K562 (cell line): ENCODE measurements at regions not wholly inside any gene's neighbourhood (a gene's known extent, or its start where the extent isn't known, plus 50 kb on each side); places are given as distances from the start of the nearest gene placed in this dataset.

Experiments used
- ADNP ChIP-seq: fragments of 200-800 bp; sonication (Bioruptor generic); IDR thresholded peaks from 2 replicates; pipeline ENCODE4 v1.6.1; 2016; ENCODE audit warnings: missing genetic modification characterization, missing compliant biosample characterization
- DNMT1 ChIP-seq: fragments of 450-650 bp; IDR thresholded peaks from 2 replicates; pipeline ENCODE4 v1.6.1; 2016; ENCODE audit warnings: antibody characterized with exemption, mild to moderate bottlenecking
- EP300 ChIP-seq: IDR thresholded peaks from 2 replicates; pipeline ENCODE4 v1.6.1; 2012; ENCODE audit warnings: low read length, improper control_type of control experiment
- L3MBTL2 ChIP-seq: fragments of 450-650 bp; IDR thresholded peaks from 2 replicates; pipeline ENCODE4 v1.6.1; 2016; ENCODE audit warnings: mild to moderate bottlenecking, moderate library complexity
- MECOM ChIP-seq: fragments of 250-450 bp; sonication (Bioruptor Pico); IDR thresholded peaks from 2 replicates; pipeline ENCODE4 v1.8.0; 2022; ENCODE audit warnings: inconsistent platforms
- NFYB ChIP-seq: IDR thresholded peaks from 2 replicates; pipeline ENCODE4 v1.6.1; 2011; ENCODE audit warnings: mild to moderate bottlenecking, moderate library complexity; ENCODE audit not compliant: insufficient read length; ENCODE audit errors: extremely low read depth
- RBM14 ChIP-seq: fragments of 200-400 bp; formaldehyde crosslinking; IDR thresholded peaks from 2 replicates; pipeline ENCODE4 v1.6.1; 2018; ENCODE audit warnings: low read depth, mild to moderate bottlenecking, low read length, moderate library complexity, borderline replicate concordance; ENCODE audit not compliant: insufficient read depth
- SMAD2 ChIP-seq: fragments of 150-350 bp; IDR thresholded peaks from 2 replicates; pipeline ENCODE4 v1.6.1; 2014; ENCODE audit warnings: low read depth, mild to moderate bottlenecking, low read length
- SRSF9 ChIP-seq: fragments of 200-400 bp; formaldehyde crosslinking; IDR thresholded peaks from 2 replicates; pipeline ENCODE4 v1.6.1; 2017; ENCODE audit warnings: low read depth, low read length, borderline replicate concordance
- TCF7L2 ChIP-seq: fragments of 150-350 bp; IDR thresholded peaks from 2 replicates; pipeline ENCODE4 v1.6.1; 2016; ENCODE audit warnings: low read depth, mild to moderate bottlenecking, low read length, moderate library complexity
- ZNF146 ChIP-seq: IDR thresholded peaks from one replicate; pipeline ENCODE4 v1.6.1; 2018; ENCODE audit warnings: missing compliant biosample characterization; ENCODE audit not compliant: unreplicated experiment
- ZNF408 ChIP-seq: fragments of 250-450 bp; sonication (Bioruptor Pico); IDR thresholded peaks from 2 replicates; pipeline ENCODE4 v1.4.0; 2020; ENCODE audit warnings: low read depth, mild to moderate bottlenecking, moderate library complexity
- ZNF766 ChIP-seq: fragments of 200-800 bp; sonication (Bioruptor generic); conservative IDR thresholded peaks from 2 replicates; pipeline ENCODE4 v1.6.1; 2016; ENCODE audit warnings: missing genetic modification characterization, missing compliant biosample characterization
- ZNF79 ChIP-seq: fragments of 250-450 bp; sonication (Bioruptor Pico); IDR thresholded peaks from 2 replicates; pipeline ENCODE4 v1.4.0; 2020; ENCODE audit warnings: low read depth, mild to moderate bottlenecking, moderate library complexity
- TF ChIP-seq, protein P1 (sequence below), 2 experiments: fragments of 450-650 bp in 1 of 2; sonication (generic) in 1 of 2; formaldehyde crosslinking in 1 of 2; IDR thresholded peaks in 1 of 2; conservative IDR thresholded peaks in 1 of 2; 2 replicates each; pipeline versions ENCODE4 v1.6.1 to v1.8.1; 2016 to 2023; ENCODE audit warnings: mild to moderate bottlenecking in 2 of 2, moderate library complexity in 2 of 2, inconsistent platforms in 1 of 2, missing genetic modification reagents in 1 of 2
- TF ChIP-seq, protein P2 (sequence below): fragments of 200-800 bp; sonication (Bioruptor generic); IDR thresholded peaks from 2 replicates; pipeline ENCODE4 v1.6.1; 2017; ENCODE audit warnings: missing genetic modification characterization, missing compliant biosample characterization
- TF ChIP-seq, protein P3 (sequence below): fragments of 250-450 bp; sonication (Bioruptor Pico); IDR thresholded peaks from 2 replicates; pipeline ENCODE4 v1.5.0; 2021; ENCODE audit warnings: mild to moderate bottlenecking, borderline replicate concordance
- TF ChIP-seq, protein P4 (sequence below): fragments of 250-450 bp; sonication (Bioruptor Pico); IDR thresholded peaks from 2 replicates; pipeline ENCODE4 v1.8.0; 2021; ENCODE audit warnings: moderate library complexity, mild to moderate bottlenecking, inconsistent platforms
- TF ChIP-seq, protein P5 (sequence below): sonication (generic); formaldehyde crosslinking; IDR thresholded peaks from 2 replicates; pipeline ENCODE4 v1.5.0; 2020; ENCODE audit warnings: missing genetic modification reagents

DNA sequence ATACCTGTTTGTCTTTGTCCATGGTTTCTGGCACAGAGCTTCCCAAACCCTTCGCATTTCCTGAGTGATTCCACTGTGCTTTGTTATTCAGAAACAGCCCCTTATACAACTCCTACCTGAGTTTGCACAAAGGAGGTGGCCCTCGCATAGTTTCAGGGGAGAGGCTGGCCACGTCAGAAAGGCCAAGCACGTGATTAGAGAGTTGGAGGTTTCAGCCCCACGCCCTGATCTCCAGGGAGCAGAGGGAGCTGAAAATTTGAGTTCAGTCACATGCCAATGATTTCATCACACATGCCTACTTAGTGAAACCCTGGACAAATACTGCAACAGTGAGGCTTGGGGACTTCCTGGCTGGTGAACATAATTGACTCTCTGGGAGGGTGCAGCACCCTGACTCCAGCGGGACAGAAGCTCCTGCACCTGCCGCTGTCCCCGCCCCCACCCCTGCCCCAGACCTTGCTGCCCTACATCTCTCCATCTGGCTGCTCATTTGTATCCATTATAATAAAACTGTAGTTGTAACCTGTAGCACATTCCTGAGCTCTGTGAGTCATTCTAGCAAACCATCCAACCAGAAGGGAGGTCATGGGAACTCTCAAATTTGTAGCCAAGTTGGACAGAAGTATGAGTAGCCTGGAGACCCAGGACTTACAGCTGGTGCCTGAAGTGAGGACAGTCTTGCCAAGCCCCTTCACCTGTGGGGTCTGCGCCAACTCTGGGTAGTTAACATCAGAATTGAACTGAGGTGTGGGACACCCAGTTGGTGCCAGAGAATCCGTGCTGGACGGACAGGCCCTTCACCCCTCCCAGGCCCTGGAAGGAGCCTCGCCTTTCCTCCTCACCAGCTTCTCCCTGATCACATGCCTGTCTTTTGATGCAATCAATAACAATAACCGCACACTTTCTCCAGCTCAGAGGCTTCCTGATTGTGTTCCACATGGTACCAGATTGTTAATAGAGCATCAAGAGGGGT lies 224.3 kb downstream of the ANAPC1 start (continued):
- TF ChIP-seq, protein P1, sequence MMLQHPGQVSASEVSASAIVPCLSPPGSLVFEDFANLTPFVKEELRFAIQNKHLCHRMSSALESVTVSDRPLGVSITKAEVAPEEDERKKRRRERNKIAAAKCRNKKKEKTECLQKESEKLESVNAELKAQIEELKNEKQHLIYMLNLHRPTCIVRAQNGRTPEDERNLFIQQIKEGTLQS (IDR thresholded peaks at IDR 0.05), result peak; percentile 73
- TF ChIP-seq, protein P1 (CRISPR knock-in tag; conservative IDR thresholded peaks at IDR 0.05), result no peak
- TF ChIP-seq ZNF766 (peak; percentile 65; the same call in 1 of the 2 replicates), RBM14 (no peak), NFYB (no peak), TCF7L2 (no peak), SRSF9 (no peak), DNMT1 (no peak), ZNF146 (CRISPR knock-in tag) (no peak), EP300 (no peak), ADNP (tag) (no peak), MECOM (CRISPR knock-in tag) (no peak), ZNF79 (CRISPR knock-in tag) (no peak), SMAD2 (no peak), ZNF408 (no peak), L3MBTL2 (peak; percentile 88)
- TF ChIP-seq, protein P2, sequence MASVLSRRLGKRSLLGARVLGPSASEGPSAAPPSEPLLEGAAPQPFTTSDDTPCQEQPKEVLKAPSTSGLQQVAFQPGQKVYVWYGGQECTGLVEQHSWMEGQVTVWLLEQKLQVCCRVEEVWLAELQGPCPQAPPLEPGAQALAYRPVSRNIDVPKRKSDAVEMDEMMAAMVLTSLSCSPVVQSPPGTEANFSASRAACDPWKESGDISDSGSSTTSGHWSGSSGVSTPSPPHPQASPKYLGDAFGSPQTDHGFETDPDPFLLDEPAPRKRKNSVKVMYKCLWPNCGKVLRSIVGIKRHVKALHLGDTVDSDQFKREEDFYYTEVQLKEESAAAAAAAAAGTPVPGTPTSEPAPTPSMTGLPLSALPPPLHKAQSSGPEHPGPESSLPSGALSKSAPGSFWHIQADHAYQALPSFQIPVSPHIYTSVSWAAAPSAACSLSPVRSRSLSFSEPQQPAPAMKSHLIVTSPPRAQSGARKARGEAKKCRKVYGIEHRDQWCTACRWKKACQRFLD (CRISPR knock-in tag), result peak; percentile 47; the same call in 1 of the 2 replicates
- TF ChIP-seq, protein P3, sequence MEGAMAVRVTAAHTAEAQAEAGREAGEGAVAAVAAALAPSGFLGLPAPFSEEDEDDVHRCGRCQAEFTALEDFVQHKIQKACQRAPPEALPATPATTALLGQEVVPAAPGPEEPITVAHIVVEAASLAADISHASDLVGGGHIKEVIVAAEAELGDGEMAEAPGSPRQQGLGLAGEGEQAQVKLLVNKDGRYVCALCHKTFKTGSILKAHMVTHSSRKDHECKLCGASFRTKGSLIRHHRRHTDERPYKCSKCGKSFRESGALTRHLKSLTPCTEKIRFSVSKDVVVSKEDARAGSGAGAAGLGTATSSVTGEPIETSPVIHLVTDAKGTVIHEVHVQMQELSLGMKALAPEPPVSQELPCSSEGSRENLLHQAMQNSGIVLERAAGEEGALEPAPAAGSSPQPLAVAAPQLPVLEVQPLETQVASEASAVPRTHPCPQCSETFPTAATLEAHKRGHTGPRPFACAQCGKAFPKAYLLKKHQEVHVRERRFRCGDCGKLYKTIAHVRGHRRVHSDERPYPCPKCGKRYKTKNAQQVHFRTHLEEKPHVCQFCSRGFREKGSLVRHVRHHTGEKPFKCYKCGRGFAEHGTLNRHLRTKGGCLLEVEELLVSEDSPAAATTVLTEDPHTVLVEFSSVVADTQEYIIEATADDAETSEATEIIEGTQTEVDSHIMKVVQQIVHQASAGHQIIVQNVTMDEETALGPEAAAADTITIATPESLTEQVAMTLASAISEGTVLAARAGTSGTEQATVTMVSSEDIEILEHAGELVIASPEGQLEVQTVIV (CRISPR knock-in tag), result no peak
- TF ChIP-seq, protein P4, sequence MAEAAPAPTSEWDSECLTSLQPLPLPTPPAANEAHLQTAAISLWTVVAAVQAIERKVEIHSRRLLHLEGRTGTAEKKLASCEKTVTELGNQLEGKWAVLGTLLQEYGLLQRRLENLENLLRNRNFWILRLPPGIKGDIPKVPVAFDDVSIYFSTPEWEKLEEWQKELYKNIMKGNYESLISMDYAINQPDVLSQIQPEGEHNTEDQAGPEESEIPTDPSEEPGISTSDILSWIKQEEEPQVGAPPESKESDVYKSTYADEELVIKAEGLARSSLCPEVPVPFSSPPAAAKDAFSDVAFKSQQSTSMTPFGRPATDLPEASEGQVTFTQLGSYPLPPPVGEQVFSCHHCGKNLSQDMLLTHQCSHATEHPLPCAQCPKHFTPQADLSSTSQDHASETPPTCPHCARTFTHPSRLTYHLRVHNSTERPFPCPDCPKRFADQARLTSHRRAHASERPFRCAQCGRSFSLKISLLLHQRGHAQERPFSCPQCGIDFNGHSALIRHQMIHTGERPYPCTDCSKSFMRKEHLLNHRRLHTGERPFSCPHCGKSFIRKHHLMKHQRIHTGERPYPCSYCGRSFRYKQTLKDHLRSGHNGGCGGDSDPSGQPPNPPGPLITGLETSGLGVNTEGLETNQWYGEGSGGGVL (CRISPR knock-in tag), result no peak
- TF ChIP-seq, protein P5, sequence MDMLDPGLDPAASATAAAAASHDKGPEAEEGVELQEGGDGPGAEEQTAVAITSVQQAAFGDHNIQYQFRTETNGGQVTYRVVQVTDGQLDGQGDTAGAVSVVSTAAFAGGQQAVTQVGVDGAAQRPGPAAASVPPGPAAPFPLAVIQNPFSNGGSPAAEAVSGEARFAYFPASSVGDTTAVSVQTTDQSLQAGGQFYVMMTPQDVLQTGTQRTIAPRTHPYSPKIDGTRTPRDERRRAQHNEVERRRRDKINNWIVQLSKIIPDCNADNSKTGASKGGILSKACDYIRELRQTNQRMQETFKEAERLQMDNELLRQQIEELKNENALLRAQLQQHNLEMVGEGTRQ (CRISPR knock-in tag), result peak; percentile 49
